HUDEP-2 (cell line): ENCODE measurements at regions not wholly inside any gene's neighbourhood (a gene's known extent, or its start where the extent isn't known, plus 50 kb on each side); places are given as distances from the start of the nearest gene placed in this dataset.
"Not testable (repeated sequence)": the region's sequence is repeated elsewhere in the genome, so short reads cannot be mapped to it uniquely, and the experiment has no call there.

ENCODE experiments used
- DNase-seq, 76 experiments: peaks; one replicate each; lab custom pipeline; 2025; ENCODE audit not compliant: unreplicated experiment in 76 of 76; lab: John Stamatoyannopoulos, UW

DNA sequence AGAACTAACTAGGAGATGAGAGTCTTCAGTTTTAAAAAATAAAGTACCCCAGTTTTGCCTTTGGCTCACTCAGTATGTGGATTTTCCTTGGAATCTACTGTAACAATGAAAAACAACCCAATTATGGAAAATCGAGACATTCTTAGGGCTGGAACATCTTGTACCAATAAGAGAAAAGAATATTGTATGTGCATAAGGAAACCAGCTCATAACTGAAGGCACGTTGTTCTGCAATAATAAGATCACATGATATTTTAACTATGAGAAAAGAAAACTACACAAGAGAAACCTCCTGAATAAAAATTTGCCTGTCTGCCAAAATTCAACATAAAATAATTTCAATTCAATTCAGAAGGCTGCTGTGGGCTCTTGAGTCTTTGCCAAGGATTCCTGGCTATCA is 261.8 kb upstream of the EDNRA start:
- DNase-seq: no peak

DNA sequence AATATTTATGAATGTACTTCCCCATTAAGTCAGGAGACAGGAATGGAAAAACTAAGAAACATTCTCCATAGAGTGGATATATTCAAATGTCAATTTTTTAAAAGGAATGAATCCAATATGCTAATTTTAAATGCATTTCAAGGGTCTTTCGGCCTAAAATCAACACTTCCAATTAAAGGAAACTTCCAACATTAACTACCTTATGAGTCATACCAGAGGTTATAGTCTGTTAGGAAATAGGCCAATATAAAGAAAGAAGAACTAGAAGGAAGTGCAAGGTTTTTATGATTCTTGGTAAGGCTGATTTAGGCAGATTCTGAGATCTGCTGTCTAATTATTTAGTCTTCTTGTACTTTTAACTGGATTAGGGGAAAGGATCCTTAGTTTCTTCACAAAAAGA is 260.1 kb upstream of the EDNRA start:
- no peak for DNase-seq

DNA sequence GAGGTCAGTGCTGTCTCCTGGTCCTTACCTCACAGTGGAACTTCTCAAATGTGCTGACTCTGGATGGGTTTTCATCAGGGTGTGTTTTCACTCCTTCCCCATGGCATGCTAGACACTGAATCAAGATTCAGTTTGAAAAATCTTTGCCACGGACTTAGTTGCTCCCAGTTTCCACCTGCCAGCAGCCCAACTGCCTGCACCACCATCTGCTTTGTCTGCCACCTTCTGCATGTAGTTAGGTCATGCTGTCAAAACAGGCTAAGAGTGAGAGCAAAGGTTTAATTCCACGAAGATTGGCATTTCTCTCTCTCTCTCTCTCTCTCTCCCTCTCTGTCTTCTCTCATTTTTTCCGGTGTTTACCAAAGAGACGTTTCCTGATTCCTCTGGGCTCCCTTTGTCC is 258.0 kb upstream of the EDNRA start:
- DNase-seq: no peak

GRCh38 chr4:147223576-147223975 is 257.3 kb upstream of the EDNRA start:
- no peak for DNase-seq

- DNase-seq: no peak
These were observed 244.1 kb upstream of the EDNRA start for GRCh38 chr4:147236806-147237205.

- no peak for DNase-seq
These were observed 236.1 kb upstream of the EDNRA start for GRCh38 chr4:147244786-147245185.

- DNase-seq: no peak
These were observed 234.8 kb upstream of the EDNRA start for GRCh38 chr4:147246096-147246495.

- not testable (repeated sequence) for DNase-seq
These were observed 234.4 kb upstream of the EDNRA start for GRCh38 chr4:147246528-147246927.

DNA sequence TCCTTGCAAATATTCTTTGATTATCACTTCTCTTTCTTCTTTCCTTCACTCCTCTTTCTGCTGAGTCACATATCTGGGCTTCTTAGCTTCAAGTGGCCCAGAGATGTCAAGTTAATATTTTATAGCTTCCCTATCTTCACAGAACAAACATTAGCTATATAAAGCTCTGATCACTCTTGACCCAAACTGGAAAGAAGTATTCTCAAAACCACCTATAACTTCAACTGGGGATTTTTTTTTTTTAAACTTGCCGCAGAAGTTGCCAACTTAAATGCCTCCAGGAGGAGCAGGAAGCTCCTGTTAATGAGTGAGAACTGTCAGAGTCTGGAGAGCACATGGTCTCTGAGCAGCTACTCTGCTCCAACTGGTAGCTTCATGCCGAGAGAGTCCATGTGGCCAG is 233.3 kb upstream of the EDNRA start:
- DNase-seq: no peak

DNA sequence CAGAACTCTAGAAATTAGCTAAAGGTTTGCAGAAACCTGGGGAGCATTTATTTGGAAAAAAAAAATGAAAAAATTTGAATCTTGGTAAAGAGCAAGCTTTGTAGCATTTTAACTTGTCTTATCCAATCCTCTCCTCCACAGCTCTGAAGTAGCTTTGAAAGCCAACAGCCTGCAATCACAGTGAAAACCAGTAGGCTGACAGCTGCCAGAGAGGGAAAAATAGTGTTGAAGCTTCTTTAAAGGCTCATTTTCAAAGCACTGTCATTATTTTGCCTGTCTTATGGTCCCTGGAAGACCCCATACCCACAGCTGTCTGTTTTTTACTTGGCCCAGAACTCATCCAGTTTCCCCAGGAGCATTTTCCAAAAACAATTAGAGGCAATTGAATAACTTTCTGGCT is 230.8 kb upstream of the EDNRA start:
- no peak for DNase-seq

DNA sequence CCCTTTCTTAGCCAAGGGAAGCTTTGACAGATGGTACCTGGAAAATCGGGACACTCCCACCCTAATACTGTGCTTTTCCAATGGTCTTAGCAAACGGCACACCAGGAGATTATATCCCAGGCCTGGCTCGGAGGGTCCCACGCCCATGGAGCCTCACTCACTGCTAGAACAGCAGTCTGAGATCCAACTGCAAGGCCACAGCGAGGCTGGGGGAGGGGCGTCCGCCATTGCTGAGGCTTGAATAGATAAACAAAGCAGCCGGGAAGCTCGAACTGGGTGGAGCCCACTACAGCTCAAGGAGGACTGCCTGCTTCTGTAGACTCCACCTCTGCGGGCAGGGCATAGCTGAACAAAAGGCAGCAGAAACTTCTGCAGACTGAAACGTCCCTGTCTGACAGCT is 225.6 kb upstream of the EDNRA start:
- DNase-seq: not testable (repeated sequence)

- DNase-seq: not testable (repeated sequence)
These were observed 221.6 kb upstream of the EDNRA start for GRCh38 chr4:147259271-147259670.

DNA sequence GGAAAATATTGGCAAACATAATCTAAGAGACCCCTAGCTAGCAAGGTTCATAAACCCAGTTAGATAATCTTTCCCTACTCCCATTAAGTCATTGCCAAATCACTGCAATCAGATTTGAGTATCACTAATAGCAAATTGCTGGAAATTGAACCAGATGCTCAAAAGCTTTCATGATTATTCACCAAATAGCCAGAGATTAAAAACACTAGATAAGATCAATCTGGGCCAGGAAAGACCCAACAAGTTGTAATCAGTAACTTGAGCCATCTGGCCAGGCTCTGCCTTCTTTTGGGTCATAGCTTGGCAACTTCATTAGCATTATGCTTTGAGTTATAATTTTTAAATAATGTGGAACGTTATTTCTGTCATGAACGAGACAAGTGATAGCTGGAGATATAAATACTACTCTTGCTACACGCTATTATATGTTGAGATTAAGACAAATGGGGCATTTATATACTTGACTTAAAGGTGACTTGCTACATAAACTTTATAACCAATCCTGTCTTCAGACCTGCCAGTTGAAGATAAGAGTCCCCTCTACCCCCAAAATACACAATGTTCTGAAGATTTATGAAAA is 196.6 kb upstream of the EDNRA start:
- no peak for DNase-seq

DNA sequence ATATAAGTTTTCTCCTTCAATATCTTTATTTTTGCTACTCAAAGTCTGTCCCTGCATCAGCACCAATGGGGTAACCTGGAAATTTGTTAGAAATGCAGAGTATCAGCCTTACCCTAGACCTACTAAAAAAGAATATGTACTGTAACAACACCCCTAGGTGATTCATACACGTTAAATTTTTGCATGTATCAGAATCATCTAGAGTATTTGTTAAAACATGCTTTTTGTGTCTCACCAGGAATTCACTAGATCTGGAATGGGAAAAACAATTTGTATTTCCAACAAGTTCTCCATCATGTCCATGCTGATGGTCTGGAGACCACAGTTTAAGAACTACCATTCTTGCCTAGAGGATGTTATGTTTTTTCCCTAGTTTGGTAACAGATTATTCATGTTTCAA is 196.0 kb upstream of the EDNRA start:
- no peak for DNase-seq

- no peak for DNase-seq
These were observed 195.1 kb upstream of the EDNRA start for GRCh38 chr4:147285751-147286150.

GRCh38 chr4:147286846-147287587 is 193.9 kb upstream of the EDNRA start:
- no peak for DNase-seq

DNA sequence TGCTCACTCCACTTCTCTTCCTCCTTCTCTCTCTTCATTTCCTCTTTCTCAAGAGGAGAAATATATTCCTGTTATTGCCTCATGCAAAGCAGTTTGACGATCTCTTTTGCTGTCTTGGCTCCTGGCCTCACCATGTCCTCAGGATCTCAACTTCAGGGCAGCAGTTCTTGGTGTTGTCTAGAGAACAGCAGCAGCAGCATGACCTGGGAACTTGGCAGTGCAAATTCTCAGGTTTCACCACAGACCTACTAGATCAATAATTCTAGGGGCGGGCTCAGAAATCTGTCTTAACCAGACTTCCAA is 193.4 kb upstream of the EDNRA start:
- no peak for DNase-seq

DNA sequence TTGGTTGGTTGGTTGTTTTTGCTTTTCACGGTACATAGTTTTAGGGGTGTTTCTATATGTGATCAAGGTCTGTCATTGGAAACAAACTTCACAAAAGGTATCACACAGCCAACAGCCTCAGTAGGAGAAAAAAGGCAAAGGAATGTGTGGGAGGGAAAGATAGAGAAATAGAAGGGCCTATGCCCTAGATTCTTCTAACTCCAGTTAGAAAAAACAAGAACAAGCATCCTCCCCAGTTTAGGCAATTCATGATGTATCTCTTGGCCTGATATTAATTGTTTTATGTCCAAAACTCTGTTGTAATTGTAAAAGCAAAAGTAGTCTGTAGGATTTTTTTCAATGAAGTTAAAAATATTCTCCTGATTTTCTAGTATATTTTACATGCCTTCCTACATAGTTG is 192.4 kb upstream of the EDNRA start:
- no peak for DNase-seq

GRCh38 chr4:147289181-147289580 is 191.7 kb upstream of the EDNRA start:
- DNase-seq: no peak

GRCh38 chr4:147292604-147293313 is 188.1 kb upstream of the EDNRA start:
- DNase-seq: not testable (repeated sequence)

- not testable (repeated sequence) for DNase-seq
These were observed 187.6 kb upstream of the EDNRA start for GRCh38 chr4:147293314-147293677.

- DNase-seq: no peak
These were observed 181.7 kb upstream of the EDNRA start for GRCh38 chr4:147299205-147299604.
